T-helper 22 cell (primary cell): ENCODE measurements at regions not wholly inside any gene's neighbourhood (a gene's known extent, or its start where the extent isn't known, plus 50 kb on each side); places are given as distances from the start of the nearest gene placed in this dataset.
"Not testable (repeated sequence)": the region's sequence is repeated elsewhere in the genome, so short reads cannot be mapped to it uniquely, and the experiment has no call there.

Source experiments
- DNase-seq: peaks from one replicate; pipeline ENCODE4 v3.0.0-alpha.2; 2020; ENCODE audit warnings: low read depth

DNA sequence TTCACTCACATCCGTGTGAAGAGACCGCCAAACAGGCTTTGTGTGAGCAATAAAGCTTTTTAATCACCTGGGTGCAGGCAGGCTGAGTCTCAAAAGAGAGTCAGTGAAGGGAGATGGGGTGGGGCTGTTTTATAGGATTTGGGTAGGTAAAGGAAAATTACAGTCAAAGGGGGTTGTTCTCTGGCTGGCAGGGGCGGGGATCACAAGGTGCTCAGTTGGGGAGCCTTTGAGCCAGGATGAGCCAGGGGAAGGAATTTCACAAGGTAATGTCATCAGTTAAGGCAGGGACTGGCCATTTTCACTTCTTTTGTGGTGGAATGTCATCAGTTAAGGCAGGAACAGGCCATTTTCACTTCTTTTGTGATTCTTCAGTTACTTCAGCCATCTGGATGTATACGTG is 210.3 kb upstream of the ELL2 start:
- not testable (repeated sequence) for DNase-seq

DNA sequence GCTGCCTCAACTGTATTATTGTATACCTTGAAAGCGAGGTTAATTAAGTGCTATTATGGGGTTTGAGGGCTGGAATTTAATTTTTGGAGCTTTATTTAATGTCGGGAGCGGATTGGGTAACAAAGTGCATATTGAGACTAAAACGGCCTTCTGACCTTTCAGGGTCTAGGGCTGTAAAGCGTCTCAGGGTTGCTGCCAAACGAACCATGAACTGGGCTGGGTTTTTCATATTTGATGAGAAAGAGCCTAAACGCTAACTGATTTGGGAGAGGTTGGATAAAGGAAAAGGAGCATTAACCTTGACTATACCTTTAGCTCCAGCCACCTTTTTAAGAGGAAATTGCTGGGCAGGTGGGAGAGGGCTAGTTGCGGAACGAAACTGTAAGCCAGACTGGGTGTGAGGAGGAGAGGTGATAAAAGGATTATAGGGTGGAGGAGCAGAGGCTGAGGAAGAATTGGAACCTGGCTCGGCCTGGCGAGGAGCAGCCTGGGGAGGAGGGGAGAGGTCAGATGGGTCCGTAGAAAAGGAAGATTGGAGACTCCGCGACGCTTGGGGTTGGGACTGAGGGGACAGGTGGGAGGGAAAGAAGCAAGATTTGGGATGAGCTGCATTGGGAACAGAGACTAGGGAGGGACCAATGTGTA is 209.0 kb upstream of the ELL2 start:
- not testable (repeated sequence) for DNase-seq

DNA sequence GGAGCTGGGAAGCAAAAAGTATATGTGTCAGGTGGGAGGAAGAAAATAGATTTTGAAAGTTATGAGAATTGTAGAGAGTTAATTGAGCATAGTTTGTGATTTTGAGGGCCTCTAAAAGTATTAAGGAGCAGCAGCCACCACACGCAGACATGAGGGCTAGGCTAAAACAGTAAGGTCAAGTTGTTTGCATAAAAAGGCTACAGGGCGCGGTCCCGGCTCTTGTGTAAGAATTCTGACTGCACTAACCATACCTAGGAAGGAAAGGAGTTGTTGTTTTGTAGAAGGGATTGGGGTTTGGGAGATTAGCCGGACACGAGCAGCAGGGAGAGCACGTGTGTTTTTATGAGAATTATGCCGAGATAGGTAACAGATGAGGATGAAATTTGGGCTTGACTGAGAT is 207.2 kb upstream of the ELL2 start:
- DNase-seq = not testable (repeated sequence)

DNA sequence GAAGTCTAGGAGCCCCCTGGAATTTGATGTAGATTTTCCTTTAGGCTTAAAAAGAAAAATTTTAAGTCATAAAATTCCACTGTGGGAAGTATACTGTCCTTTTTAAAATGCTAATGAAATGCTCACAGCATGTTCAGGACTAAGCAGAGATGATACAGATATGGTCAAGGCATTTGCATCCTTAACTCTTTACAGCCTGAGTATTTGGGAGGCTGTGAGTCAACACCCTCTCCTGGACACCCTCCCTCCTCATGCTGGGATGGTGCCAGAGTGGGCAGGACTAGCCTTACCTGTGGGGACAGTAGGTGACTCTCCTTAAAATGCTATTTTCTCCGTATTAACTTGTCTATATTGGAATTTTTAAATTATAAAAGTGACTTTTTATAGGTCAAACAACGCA is 197.4 kb upstream of the ELL2 start:
- DNase-seq = no peak

DNA sequence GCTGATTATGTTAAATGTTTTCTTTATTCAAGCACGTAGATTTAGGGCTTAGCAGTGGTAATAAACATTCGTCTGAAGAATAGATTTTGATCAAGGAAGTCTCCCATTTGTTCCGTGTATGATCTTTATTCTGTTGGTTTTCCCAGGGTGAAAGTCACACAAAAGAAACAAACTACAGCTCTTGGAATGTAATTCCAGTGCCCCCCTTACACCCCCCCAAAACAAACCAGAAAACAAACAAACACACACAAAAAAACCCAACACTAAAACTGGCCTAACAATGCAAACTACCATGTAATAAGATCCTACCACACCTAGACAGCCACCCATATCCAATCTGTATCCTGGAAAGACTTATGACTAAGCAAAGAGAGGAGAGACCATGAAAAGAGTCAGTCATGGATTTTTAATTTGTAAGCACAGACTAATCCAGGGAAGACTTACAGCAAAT is 196.2 kb upstream of the ELL2 start:
- no peak for DNase-seq

DNA sequence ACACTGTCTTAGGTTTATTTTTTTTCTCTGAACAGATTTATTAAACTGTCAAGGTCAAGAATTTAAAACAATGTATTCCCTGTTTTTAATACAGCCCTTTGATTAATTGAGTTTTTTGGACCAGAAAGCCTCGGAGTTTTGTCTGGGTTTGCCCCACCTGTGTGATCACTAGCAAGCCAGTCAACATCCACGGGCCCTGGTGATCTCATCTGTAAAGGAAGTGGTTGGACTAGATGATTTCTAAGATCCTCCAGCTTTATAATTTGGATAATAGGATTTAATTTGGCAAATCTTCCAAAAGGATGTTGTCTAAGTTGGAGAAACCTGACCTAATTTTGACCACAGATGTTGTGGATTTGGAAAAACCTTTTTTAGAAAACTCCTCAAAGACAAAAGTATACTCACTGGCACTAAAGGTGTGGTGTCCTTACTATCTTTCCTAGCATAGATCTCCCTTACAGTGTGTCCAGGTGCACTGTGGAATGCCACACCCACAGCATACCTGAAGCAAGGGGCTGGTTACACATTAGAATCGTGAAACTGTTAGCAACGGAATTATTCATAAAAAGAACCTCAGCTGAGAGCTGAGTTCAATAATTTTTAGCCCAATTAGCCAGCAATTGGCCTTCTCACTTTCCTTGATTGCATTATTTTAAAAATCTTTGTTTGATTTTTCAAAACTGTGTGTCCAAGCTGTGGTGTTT is 195.6 kb upstream of the ELL2 start:
- DNase-seq = no peak

DNA sequence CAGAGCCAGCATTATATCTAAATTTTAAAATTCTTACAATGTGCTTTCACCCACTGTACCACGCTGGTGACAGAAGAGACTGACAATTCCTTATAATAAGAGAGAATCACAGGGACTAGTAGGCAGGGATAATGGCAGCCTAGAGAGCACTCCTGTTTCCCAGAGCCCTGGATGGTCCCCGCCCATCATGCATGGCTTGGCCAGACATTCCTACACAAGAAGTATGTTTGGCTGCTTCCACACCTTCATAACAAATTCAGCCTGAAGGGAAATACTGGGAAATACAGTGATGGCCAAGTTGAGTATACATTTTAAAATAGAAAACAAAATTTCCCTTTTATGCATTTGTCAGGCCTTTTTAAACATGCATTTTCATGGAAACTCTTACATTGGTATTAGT is 193.5 kb upstream of the ELL2 start:
- DNase-seq = no peak

DNA sequence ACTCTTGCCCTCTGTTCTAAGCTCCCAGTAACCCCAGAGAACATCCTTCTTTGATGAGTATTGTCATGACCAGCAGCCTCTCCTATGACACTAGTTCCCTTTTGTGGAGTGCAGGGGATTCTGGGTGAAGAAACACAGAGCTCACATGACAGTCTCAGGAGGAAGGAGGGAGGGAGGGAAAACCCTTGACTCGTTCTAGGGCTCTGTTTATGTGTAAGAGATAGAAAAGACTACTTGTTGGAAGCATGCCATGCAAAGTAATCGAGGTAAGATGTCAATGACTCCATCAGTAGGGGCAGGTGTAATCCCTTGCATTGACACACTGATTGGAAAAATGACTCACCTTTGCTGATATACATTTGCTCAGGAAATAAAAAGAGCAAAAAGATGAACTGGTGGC is 190.2 kb upstream of the ELL2 start:
- DNase-seq = no peak

DNA sequence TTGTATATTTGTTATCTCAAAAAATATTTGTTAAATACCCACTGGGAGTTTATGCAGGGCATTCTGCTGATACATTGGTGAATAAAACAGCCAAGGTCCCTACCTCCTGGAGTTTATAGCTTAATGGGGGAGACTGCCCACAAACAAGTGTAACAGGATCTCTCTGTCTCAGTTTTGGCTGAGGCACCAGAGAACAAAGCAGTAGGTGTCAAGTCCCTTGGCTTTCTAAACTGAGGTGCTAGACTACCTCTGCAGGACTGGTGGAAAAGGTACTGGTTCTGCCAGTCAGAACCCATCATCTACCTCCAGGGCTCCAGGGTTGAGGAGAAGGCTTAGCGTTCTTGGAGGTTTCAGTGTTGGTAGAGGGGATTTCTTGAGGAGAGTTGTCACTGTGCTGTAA is 188.4 kb upstream of the ELL2 start:
- no peak for DNase-seq

DNA sequence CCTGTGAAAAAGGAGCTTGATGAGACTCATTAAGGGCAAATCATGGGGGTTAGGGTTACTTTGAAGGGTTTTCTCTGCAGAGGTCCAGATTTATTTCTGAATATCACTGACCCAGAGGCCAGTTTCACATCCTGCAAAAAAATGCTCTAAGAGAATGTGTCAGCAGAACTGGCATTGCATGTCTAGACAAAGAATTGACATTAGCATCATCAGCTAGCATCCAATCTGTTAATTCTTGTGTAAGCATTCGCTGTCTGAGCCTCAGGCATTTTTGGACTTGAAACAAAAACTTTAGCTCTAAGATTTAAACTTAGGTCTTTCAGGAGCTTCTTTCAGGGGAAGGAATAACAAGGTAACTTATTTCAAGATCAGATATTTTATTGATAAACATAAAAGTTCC is 187.9 kb upstream of the ELL2 start:
- no peak for DNase-seq

DNA sequence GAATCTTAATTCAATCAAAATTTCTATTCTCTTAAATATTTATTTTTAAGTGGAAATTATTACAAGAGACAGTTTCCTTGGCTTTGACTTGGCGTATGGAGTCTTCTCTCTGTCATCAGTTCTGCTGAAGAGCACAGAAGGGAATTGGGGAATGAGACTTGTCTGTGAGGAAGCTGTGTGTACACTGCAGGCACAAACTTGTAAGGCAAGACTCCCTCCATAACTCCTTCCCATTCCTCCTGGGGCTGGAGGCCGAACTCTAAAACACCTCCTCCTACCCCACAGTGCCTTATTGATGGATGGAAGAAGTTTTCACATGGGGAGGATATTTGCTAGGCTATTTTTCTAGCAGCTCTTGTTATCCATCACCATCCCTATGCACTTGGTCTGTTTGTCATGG is 187.4 kb upstream of the ELL2 start:
- no peak for DNase-seq

DNA sequence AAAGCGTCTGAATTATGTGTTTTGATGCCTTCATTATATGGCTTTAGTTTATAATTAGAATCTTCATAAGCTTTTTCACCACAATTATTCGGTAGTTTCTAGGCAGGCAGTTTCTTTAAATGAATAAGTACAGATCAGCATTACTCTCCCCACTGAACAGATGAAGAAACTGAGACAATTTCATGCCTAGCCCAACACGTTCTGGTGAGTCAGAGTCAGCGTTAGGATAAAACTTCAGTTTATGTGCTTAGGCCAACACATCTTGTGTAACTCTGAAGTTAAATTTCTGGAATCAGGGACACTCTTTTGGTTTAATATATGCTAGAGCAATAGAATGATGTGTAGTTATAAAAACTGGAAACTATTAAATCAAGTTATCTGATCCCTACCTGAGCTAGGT is 186.7 kb upstream of the ELL2 start:
- DNase-seq = no peak

DNA sequence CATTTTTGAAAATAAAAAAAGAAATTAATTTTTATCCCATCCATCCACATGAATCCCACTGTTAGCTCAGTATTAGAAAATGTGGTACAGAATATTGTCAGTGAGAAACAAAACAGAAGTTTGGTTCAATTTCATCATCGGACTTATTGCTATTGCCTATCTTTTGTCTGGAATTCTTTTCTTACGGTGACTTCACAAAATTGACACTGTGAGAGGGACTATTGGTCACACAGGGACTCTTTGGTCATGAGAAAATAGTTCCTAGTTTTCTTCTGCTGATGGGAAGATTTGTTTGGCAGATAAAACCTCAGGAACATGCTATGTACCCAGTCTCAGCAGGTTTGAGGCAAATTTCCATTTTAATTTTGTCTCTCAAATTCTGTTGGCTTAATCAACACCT is 186.2 kb upstream of the ELL2 start:
- DNase-seq = no peak

DNA sequence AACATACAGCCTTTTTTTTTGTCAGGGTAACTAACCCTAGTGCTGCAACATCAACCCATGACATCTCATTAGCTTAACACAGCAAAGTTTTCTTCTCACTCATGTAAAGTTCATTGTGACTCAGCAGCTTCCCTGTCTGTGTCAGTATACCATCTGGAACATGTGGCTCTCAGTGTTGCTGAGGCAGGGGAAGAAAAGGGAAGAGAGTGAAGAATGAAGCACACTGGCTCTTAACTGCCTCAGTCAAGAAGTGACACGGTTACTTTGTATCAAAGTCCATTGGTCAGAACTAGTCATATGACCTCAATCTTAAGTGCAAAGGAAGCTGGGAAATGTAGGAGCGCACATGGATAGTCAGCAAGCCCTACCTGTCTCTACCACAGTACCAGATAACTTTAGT is 185.0 kb upstream of the ELL2 start:
- no peak for DNase-seq

DNA sequence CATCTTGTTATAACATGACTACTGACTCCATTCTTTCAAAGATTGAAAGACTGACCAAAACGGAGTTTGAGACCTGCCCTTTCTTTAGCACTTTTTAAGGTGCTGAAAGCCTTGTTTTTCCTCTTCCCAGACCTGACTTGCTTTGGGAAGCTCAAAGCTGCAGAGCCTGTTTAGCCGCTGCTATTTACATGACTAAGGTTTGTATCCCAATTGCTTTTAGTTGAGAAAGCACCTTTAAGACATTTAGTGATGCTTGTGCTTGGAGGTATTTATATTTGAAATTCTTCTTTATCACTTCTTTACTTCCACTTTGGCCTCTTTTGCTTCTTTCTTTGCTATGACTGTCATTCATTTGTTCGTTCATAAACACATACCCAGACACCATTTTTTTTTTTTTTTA is 182.6 kb upstream of the ELL2 start:
- DNase-seq = no peak

DNA sequence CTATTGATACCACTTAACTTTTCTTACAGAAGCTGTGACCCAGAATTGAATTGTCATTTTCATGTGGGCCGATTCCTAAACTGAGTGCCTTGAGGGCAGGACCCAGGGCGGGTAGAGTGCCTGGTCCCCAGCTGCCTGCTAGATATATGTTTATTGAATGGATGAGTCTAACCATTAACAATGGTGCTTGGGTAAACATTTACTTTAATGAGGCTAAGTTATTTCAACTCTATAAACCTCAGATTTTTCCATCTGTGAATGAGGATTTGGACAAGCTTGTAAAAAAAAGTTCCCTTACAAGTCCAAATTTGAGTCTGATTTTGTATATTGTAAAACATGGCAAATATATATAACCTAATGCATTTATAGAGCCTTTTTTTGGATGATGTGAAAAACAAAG is 181.8 kb upstream of the ELL2 start:
- no peak for DNase-seq

DNA sequence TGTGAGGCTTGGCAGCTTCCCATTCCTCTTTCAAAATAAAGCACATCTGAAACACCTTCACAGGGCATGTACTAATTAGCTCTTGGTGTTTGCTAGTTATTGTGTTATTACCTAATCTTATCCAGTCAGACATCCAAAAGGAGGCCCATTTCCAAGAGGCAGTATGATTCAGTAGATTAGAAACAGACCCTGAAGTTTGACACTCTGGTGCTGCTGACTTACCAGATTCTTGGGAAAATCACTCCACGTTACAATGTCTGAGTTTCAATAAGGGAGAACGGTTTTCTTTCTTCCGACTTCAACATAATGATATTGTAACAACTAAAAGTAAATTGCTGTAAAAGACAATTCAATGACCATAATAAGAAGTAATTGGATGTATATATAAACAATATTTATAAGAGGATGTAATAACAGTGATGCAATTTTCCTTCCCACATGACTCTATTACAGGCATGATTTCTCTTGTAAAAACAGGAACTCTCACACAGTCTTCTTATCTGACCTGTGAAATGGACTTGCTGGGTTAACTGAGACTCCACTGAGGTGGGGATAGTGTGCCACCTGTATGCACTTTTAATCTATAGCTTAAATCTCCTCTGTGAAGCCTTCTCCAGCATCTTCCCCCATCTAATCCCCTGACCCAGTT is 181.3 kb upstream of the ELL2 start:
- no peak for DNase-seq

DNA sequence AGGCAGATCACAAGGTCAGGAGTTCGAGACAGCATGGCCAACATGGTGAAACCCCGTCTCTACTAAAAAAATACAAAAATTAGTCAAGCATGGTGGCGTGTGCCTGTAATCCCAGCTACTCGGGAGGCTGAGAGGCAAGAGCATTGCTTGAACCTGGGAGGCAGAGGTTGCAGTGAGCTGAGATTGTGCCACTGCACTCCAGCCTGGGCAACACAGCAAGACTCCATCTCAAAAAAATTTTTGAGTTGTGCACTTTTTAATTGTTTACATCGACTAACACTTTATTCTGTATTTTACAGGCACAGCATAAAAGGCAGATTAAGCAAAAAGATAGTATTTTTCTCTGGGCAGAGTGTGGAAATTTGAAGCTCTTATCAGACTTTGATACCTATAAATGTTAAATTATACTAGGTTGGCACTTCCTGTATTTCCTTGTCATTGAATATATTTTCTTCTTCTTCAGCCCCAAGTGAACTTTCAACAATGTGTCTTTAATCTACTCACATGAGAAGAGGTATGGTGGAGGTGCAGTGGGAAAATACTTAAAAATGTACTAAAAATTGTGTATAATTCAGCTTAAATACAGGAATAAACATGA is 180.6 kb upstream of the ELL2 start:
- DNase-seq = no peak

DNA sequence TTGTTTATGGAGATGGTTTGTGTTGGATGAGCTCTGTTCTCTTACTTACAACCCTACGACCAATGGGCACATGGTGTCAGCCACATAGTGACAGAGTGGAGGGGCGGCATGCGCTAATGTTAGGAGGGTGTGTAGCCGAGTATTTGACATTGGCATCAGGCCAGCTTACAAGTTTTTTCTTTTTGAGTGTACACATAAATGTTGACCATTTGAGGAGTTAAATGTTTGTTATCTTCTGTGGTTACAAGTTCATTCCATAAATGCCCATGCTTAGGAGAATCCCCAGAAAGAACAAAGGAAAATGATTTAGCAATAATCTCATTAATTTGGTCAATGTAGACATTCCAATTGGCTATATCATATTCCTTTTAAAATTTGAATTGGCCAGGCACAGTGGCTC is 180.1 kb upstream of the ELL2 start:
- no peak for DNase-seq

DNA sequence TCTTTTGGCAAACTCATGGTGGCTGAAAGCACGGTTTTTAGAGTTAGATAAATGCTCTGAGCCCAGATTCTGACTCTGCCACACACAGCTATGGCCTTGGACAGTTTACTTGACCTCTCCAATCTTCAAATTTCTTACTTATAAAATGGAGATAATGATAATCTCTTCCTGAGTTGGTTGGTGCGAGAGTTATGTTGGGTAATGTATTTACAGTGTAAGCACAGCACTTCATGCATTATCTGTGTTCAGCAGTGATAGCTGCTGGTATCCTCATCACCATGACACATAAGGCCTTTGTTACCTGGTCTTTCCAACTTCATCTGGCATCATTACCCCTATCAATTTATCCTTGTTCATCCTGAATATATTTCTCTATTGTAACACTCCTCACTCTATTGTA is 178.8 kb upstream of the ELL2 start:
- DNase-seq = no peak

DNA sequence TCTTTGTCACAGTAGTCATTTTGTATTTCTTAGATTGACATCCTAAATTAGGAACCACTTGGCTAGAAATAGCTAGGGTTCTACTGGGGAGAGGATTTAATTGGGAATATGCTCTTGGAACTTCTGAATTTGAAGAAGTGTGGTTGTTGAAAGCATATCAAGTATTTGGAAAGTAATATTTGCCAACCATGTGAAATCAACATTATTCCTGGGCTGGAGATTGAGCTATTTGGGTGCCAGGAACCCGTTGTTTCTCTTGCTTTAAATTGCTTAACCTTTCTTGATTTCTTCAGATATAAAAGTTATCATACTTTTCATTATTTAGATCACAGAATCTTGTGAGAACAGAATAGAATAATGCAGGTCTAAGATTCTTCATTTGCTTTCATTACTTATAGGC is 178.4 kb upstream of the ELL2 start:
- no peak for DNase-seq

DNA sequence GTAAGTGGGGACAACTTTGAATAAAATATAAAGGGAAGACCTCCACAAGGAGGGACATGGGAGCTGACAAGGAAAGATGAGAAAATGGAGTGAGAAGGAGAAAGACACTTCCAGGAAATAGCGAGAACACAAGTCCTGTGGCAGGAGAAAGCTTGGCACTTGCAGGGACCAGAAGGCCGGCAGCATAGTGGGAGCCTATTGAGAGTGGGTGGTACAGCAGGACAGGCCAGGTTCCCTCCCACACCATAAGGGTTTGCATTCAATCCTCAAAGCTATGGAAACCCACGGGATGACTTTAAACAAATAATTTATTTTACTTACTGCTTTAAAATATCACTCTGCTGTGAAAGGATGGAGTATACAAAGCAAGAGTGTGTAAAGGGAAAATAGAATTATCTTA is 173.2 kb upstream of the ELL2 start:
- no peak for DNase-seq
